SK-N-SH treated with all-trans-retinoic acid at 6 μM for 48 hours (cell line): ENCODE measurements at regions not wholly inside any gene's neighbourhood (a gene's known extent, or its start where the extent isn't known, plus 50 kb on each side); places are given as distances from the start of the nearest gene placed in this dataset.

Experiments
- ATAC-seq: fragments of 200-7000 bp; cut with Tn5 transposase; 3 replicates; pipeline ENCODE4 v1.9.1; 2020; ENCODE audit warnings: mild to moderate bottlenecking, moderate library complexity
- ARNTL ChIP-seq: fragments of 450-650 bp; formaldehyde crosslinking; IDR thresholded peaks from 2 replicates; pipeline ENCODE4 v1.5.0; 2020; ENCODE audit warnings: low read depth, mild to moderate bottlenecking, moderate library complexity, borderline replicate concordance
- BACH2 ChIP-seq: fragments of 250-450 bp; sonication (Bioruptor Pico); IDR thresholded peaks from 2 replicates; pipeline ENCODE4 v1.9.0; 2021; ENCODE audit warnings: mild to moderate bottlenecking, borderline replicate concordance
- CSDC2 ChIP-seq: fragments of 250-450 bp; sonication (Bioruptor Pico); IDR thresholded peaks from 2 replicates; pipeline ENCODE4 v1.5.0; 2020; ENCODE audit warnings: mild to moderate bottlenecking, moderate library complexity
- ESRRG ChIP-seq: fragments of 250-450 bp; sonication (Bioruptor Pico); IDR thresholded peaks from 2 replicates; pipeline ENCODE4 v1.6.1; 2021; ENCODE audit warnings: mild to moderate bottlenecking
- GLIS3 ChIP-seq: fragments of 250-450 bp; sonication (Bioruptor Pico); IDR thresholded peaks from 2 replicates; pipeline ENCODE4 v1.5.0; 2020; ENCODE audit warnings: mild to moderate bottlenecking, moderate library complexity
- ISL1 ChIP-seq: fragments of 250-450 bp; sonication (Bioruptor Pico); IDR thresholded peaks from 2 replicates; pipeline ENCODE4 v2.1.2; 2022; ENCODE audit warnings: mild to moderate bottlenecking, moderate library complexity
- OSR1 ChIP-seq: fragments of 250-450 bp; sonication (Bioruptor Pico); IDR thresholded peaks from 2 replicates; pipeline ENCODE4 v1.8.0; 2022; ENCODE audit warnings: moderate library complexity, mild to moderate bottlenecking, inconsistent platforms
- PPARA ChIP-seq: fragments of 250-450 bp; sonication (Bioruptor Pico); IDR thresholded peaks from 2 replicates; pipeline ENCODE4 v1.5.0; 2020; ENCODE audit warnings: mild to moderate bottlenecking, borderline replicate concordance
- RARB ChIP-seq: fragments of 250-450 bp; sonication (Bioruptor Pico); IDR thresholded peaks from 2 replicates; pipeline ENCODE4 v1.8.0; 2021; ENCODE audit warnings: mild to moderate bottlenecking, moderate library complexity
- SNAI2 ChIP-seq: fragments of 250-450 bp; sonication (Bioruptor Pico); IDR thresholded peaks from 2 replicates; pipeline ENCODE4 v1.5.0; 2020; ENCODE audit warnings: mild to moderate bottlenecking, moderate library complexity
- TOX ChIP-seq: fragments of 250-450 bp; sonication (Bioruptor Pico); IDR thresholded peaks from 2 replicates; pipeline ENCODE4 v1.8.0; 2021; ENCODE audit warnings: mild to moderate bottlenecking, moderate library complexity, borderline replicate concordance
- ZC3H10 ChIP-seq: fragments of 250-450 bp; sonication (Bioruptor Pico); IDR thresholded peaks from 2 replicates; pipeline ENCODE4 v1.5.1; 2021; ENCODE audit warnings: mild to moderate bottlenecking, moderate library complexity
- ZFP30 ChIP-seq: fragments of 450-650 bp; formaldehyde crosslinking; IDR thresholded peaks from 2 replicates; pipeline ENCODE4 v1.5.0; 2022; ENCODE audit warnings: mild to moderate bottlenecking, moderate library complexity
- ZNF565 ChIP-seq: fragments of 450-650 bp; formaldehyde crosslinking; conservative IDR thresholded peaks from 2 replicates; pipeline ENCODE4 v1.5.0; 2020; ENCODE audit warnings: low read depth, mild to moderate bottlenecking, moderate library complexity
- ZNF70 ChIP-seq: fragments of 450-650 bp; formaldehyde crosslinking; IDR thresholded peaks from 2 replicates; pipeline ENCODE4 v1.5.0; 2020; ENCODE audit warnings: mild to moderate bottlenecking, moderate library complexity
- ZNF8 ChIP-seq: fragments of 450-650 bp; formaldehyde crosslinking; IDR thresholded peaks from 2 replicates; pipeline ENCODE4 v1.5.0; 2020; ENCODE audit warnings: mild to moderate bottlenecking, moderate library complexity
- TF ChIP-seq, protein P1 (sequence below): fragments of 250-450 bp; sonication (Bioruptor Pico); IDR thresholded peaks from 2 replicates; pipeline ENCODE4 v1.5.1; 2021; ENCODE audit warnings: mild to moderate bottlenecking, moderate library complexity
- TF ChIP-seq, protein P2 (sequence below): fragments of 250-450 bp; sonication (Bioruptor Pico); IDR thresholded peaks from 2 replicates; pipeline ENCODE4 v1.8.0; 2020; ENCODE audit warnings: mild to moderate bottlenecking, moderate library complexity, borderline replicate concordance
- TF ChIP-seq, protein P3 (sequence below): fragments of 250-450 bp; sonication (Bioruptor Pico); IDR thresholded peaks from 2 replicates; pipeline ENCODE4 v1.5.0; 2020; ENCODE audit warnings: mild to moderate bottlenecking, moderate library complexity
- TF ChIP-seq, protein P4 (sequence below): fragments of 250-450 bp; sonication (Bioruptor Pico); IDR thresholded peaks from 2 replicates; pipeline ENCODE4 v1.5.1; 2020; ENCODE audit warnings: low read depth, mild to moderate bottlenecking, moderate library complexity
- TF ChIP-seq, protein P5 (sequence below): fragments of 250-450 bp; sonication (Bioruptor Pico); IDR thresholded peaks from 2 replicates; pipeline ENCODE4 v1.8.0; 2021; ENCODE audit warnings: low read depth, mild to moderate bottlenecking, moderate library complexity, borderline replicate concordance

DNA sequence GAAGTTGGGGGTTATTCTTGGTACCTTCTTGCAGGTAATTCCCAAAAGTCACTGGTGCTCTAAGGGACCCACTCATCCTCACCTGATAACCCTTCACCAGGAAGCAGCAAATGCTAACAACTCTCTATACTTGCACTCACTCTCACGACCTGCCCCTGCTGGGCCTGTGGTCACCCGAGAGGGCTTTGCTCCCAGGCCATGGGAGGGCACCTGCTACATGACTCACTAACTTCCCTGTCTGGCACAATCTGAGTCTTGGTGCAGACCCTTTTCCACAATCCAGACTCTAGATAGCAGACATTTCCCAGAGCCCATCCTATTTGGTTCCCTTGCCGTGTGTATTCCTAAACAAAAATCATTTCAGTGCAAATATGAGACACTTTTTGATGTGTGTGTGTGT is 403.8 kb upstream of the FAT1 start:
- TF ChIP-seq CSDC2 (CRISPR knock-in tag) (no peak), GLIS3 (CRISPR knock-in tag) (no peak), ZFP30 (CRISPR knock-in tag) (no peak), TOX (CRISPR knock-in tag) (no peak), ZNF70 (CRISPR knock-in tag) (no peak), ZC3H10 (CRISPR knock-in tag) (no peak), RARB (CRISPR knock-in tag) (no peak), ARNTL (no peak), OSR1 (no peak), ISL1 (CRISPR knock-in tag) (no peak), SNAI2 (CRISPR knock-in tag) (no peak), ESRRG (no peak), ZNF8 (CRISPR knock-in tag) (no peak), PPARA (CRISPR knock-in tag) (no peak)
- TF ChIP-seq, protein P1, sequence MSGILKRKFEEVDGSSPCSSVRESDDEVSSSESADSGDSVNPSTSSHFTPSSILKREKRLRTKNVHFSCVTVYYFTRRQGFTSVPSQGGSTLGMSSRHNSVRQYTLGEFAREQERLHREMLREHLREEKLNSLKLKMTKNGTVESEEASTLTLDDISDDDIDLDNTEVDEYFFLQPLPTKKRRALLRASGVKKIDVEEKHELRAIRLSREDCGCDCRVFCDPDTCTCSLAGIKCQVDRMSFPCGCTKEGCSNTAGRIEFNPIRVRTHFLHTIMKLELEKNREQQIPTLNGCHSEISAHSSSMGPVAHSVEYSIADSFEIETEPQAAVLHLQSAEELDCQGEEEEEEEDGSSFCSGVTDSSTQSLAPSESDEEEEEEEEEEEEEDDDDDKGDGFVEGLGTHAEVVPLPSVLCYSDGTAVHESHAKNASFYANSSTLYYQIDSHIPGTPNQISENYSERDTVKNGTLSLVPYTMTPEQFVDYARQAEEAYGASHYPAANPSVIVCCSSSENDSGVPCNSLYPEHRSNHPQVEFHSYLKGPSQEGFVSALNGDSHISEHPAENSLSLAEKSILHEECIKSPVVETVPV (CRISPR knock-in tag), result no peak
- TF ChIP-seq, protein P2, sequence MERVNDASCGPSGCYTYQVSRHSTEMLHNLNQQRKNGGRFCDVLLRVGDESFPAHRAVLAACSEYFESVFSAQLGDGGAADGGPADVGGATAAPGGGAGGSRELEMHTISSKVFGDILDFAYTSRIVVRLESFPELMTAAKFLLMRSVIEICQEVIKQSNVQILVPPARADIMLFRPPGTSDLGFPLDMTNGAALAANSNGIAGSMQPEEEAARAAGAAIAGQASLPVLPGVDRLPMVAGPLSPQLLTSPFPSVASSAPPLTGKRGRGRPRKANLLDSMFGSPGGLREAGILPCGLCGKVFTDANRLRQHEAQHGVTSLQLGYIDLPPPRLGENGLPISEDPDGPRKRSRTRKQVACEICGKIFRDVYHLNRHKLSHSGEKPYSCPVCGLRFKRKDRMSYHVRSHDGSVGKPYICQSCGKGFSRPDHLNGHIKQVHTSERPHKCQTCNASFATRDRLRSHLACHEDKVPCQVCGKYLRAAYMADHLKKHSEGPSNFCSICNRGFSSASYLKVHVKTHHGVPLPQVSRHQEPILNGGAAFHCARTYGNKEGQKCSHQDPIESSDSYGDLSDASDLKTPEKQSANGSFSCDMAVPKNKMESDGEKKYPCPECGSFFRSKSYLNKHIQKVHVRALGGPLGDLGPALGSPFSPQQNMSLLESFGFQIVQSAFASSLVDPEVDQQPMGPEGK, result no peak
- TF ChIP-seq, protein P3, sequence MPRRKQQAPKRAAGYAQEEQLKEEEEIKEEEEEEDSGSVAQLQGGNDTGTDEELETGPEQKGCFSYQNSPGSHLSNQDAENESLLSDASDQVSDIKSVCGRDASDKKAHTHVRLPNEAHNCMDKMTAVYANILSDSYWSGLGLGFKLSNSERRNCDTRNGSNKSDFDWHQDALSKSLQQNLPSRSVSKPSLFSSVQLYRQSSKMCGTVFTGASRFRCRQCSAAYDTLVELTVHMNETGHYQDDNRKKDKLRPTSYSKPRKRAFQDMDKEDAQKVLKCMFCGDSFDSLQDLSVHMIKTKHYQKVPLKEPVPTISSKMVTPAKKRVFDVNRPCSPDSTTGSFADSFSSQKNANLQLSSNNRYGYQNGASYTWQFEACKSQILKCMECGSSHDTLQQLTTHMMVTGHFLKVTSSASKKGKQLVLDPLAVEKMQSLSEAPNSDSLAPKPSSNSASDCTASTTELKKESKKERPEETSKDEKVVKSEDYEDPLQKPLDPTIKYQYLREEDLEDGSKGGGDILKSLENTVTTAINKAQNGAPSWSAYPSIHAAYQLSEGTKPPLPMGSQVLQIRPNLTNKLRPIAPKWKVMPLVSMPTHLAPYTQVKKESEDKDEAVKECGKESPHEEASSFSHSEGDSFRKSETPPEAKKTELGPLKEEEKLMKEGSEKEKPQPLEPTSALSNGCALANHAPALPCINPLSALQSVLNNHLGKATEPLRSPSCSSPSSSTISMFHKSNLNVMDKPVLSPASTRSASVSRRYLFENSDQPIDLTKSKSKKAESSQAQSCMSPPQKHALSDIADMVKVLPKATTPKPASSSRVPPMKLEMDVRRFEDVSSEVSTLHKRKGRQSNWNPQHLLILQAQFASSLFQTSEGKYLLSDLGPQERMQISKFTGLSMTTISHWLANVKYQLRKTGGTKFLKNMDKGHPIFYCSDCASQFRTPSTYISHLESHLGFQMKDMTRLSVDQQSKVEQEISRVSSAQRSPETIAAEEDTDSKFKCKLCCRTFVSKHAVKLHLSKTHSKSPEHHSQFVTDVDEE, result no peak
- TF ChIP-seq, protein P4, sequence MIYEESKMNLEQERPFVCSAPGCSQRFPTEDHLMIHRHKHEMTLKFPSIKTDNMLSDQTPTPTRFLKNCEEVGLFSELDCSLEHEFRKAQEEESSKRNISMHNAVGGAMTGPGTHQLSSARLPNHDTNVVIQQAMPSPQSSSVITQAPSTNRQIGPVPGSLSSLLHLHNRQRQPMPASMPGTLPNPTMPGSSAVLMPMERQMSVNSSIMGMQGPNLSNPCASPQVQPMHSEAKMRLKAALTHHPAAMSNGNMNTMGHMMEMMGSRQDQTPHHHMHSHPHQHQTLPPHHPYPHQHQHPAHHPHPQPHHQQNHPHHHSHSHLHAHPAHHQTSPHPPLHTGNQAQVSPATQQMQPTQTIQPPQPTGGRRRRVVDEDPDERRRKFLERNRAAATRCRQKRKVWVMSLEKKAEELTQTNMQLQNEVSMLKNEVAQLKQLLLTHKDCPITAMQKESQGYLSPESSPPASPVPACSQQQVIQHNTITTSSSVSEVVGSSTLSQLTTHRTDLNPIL, result no peak
- TF ChIP-seq, protein P5, sequence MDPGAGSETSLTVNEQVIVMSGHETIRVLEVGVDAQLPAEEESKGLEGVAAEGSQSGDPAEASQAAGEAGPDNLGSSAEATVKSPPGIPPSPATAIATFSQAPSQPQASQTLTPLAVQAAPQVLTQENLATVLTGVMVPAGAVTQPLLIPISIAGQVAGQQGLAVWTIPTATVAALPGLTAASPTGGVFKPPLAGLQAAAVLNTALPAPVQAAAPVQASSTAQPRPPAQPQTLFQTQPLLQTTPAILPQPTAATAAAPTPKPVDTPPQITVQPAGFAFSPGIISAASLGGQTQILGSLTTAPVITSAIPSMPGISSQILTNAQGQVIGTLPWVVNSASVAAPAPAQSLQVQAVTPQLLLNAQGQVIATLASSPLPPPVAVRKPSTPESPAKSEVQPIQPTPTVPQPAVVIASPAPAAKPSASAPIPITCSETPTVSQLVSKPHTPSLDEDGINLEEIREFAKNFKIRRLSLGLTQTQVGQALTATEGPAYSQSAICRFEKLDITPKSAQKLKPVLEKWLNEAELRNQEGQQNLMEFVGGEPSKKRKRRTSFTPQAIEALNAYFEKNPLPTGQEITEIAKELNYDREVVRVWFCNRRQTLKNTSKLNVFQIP, result no peak

DNA sequence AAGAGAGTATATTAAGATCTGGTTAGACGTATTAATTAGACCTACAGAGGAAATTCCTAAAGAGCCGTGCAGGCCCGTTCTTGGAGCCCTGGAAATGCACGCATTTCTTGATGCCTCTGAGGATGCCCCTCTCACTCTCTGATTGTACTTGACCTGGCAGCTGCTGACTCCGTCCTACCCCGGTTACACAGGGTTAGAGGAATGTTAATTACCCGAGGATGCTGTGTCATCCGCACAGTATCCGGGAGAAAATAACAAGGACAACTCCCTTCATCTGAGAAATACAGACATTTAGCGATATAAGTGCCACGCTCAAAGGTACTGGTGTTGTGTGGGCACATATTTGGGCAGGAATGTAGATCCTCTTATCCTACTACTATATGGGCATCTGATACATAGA is 404.6 kb upstream of the FAT1 start:
- peak; percentile 37; the same call in 1 of the 3 replicates for ATAC-seq
- TF ChIP-seq ISL1 (CRISPR knock-in tag) (0 out of 2 replicates have a peak, but pooled peaks have one; percentile 12), CSDC2 (CRISPR knock-in tag) (no peak)

More for the DNA sequence above, 403.8 kb upstream of the FAT1 start:
- ATAC-seq, result no peak

DNA sequence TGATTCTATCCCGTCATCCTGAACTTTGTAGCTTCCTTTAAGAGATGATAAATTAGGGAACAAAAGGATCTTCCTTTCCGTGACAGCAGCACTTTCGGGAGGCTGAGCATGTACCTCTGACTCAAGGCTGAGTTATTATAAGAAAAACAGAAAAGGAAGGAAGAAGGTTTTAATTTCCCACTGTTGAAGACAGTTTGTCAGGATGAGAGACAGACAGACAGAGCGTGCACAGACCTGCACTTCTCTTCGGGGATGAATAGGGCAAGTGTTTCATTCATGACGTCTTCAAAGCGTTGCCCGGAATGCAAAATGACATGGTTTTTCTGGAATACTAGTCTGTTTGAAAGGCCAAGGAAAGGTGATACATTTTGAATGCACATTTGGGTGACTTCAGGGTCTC is 405.3 kb upstream of the FAT1 start:
- no peak; the same call in 2 of the 3 replicates for ATAC-seq
- no peak for TF ChIP-seq ZNF565 (CRISPR knock-in tag)
- no peak for TF ChIP-seq RARB (CRISPR knock-in tag)
- no peak; the same call in 1 of the 2 replicates for TF ChIP-seq ISL1 (CRISPR knock-in tag)
- TF ChIP-seq ZFP30 (CRISPR knock-in tag), result no peak
- no peak for TF ChIP-seq TOX (CRISPR knock-in tag)
- no peak for TF ChIP-seq ZC3H10 (CRISPR knock-in tag)
- TF ChIP-seq, protein P1 (CRISPR knock-in tag), result no peak
- TF ChIP-seq BACH2 (CRISPR knock-in tag), result no peak
- TF ChIP-seq, protein P3, result no peak
- no peak for TF ChIP-seq SNAI2 (CRISPR knock-in tag)
- TF ChIP-seq, protein P5, result no peak
- no peak for TF ChIP-seq CSDC2 (CRISPR knock-in tag)
